Psoas muscle (tissue), 7 donors: ENCODE measurements at regions not wholly inside any gene's neighbourhood (a gene's known extent, or its start where the extent isn't known, plus 50 kb on each side); places are given as distances from the start of the nearest gene placed in this dataset.

ENCODE experiments used
- ATAC-seq, 4 donors: fragments of 200-7000 bp; cut with Tn5 transposase; one replicate each; pipeline ENCODE4 v1.9.1; 2020; ENCODE audit warnings: moderate library complexity in 3 of 4, mild to moderate bottlenecking in 2 of 4
- DNase-seq, 2 donors: peaks; one replicate each; pipeline ENCODE4 v3.0.0-alpha.2; 2020
- H3K27ac ChIP-seq: fragments of 200-600 bp; one replicate; pipeline ENCODE4 v1.8.0; 2022
- H3K27me3 ChIP-seq, 3 donors: fragments of 200-600 bp in 1 of 3; one replicate each; pipeline versions ENCODE4 v1.6.1 to v1.8.0; 2013 to 2022; ENCODE audit warnings: low read length in 2 of 3, mild to moderate bottlenecking in 2 of 3, moderate library complexity in 1 of 3; ENCODE audit not compliant: insufficient read depth in 3 of 3
- H3K36me3 ChIP-seq, 2 donors: fragments of 200-600 bp in 1 of 2; one replicate each; pipeline versions ENCODE4 v1.6.1 to v1.8.0; 2013 to 2022; ENCODE audit warnings: low read depth in 1 of 2, mild to moderate bottlenecking in 1 of 2, moderate library complexity in 1 of 2; ENCODE audit not compliant: insufficient read depth in 1 of 2
- H3K4me1 ChIP-seq: fragments of 200-600 bp; one replicate; pipeline ENCODE4 v1.8.0; 2022
- H3K4me3 ChIP-seq: fragments of 200-600 bp; one replicate; pipeline ENCODE4 v1.8.0; 2022; ENCODE audit warnings: mild to moderate bottlenecking
- H3K9me3 ChIP-seq: fragments of 200-600 bp; one replicate; pipeline ENCODE4 v1.8.0; 2022
- WGBS, 3 donors: extraction: QIAGEN DNeasy Blood & Tissue Kit; methylation state at CpG; one replicate each; pipeline versions ENCODE4 v1.1.6 to v1.1.7; 2013; 5-methylcytosine and 5-hydroxymethylcytosine counted together
- intact Hi-C, 2 donors: fragments of 100-400 bp; cut with DNase I; formaldehyde crosslinking; loops; one replicate each; pipeline versions ENCODE4 v1.11.0 to v1.14.2; 2022
- TF ChIP-seq, protein P1 (sequence below): fragments of 200-600 bp; IDR thresholded peaks from one replicate; pipeline ENCODE4 v1.8.0; 2022; ENCODE audit warnings: antibody characterized with exemption
- donor health status: healthy with polysubstance abuse.
- donor health status: DM: no; HTN: no; CAD: no; lungs with moderate emphysema.
- donor health status: Bipolar disorder and iron deficiency.
- donor health status: healthy.
- donor health status: DM: yes; HTN: yes; CAD: no.
- donor health status: DM: no; HTN: no; CAD: no.
- donor health status: DM: yes; HTN: yes; CAD: no.

DNA sequence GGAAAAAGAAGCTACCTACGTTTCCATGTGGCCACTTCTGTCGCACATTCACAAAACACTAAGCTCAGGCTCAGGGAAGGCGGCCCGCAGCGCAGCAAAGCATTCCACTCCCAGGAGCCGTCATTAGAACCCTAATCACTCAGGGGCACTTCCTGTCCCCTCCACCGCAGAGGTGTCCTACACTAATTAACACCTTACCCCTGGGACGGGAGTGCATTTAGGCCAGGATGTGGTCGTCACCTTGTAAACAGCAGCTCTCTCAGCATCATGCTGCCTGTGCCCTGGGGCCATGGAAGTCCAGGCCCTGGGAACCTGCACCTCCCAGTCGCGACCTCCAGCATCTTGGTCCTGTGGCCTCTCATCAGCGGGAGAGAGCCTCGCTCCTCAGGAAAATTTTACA lies 359.8 kb upstream of the SALL3 start:
- Histone ChIP-seq H3K27ac (no peak overlapping the region), H3K9me3 (peaks cover 8% of the 10 kb centered on the region), H3K4me3 (no peak overlapping the region), H3K4me1 (no peaks in the 10 kb centered on the region), H3K27me3 (peaks cover 0 to 3% (median 2%) of the 10 kb centered on the region in 3 donors), H3K36me3 (no peaks in the 10 kb centered on the region)
- 40 to 45% (median 40%) methylated on average over 13 of the region's 13 CpGs for WGBS, 3 donors
- DNase-seq (no peak), ATAC-seq (no peak)
- TF ChIP-seq, protein P1, sequence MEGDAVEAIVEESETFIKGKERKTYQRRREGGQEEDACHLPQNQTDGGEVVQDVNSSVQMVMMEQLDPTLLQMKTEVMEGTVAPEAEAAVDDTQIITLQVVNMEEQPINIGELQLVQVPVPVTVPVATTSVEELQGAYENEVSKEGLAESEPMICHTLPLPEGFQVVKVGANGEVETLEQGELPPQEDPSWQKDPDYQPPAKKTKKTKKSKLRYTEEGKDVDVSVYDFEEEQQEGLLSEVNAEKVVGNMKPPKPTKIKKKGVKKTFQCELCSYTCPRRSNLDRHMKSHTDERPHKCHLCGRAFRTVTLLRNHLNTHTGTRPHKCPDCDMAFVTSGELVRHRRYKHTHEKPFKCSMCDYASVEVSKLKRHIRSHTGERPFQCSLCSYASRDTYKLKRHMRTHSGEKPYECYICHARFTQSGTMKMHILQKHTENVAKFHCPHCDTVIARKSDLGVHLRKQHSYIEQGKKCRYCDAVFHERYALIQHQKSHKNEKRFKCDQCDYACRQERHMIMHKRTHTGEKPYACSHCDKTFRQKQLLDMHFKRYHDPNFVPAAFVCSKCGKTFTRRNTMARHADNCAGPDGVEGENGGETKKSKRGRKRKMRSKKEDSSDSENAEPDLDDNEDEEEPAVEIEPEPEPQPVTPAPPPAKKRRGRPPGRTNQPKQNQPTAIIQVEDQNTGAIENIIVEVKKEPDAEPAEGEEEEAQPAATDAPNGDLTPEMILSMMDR: no peak
- intact Hi-C loops: no loop called here

DNA sequence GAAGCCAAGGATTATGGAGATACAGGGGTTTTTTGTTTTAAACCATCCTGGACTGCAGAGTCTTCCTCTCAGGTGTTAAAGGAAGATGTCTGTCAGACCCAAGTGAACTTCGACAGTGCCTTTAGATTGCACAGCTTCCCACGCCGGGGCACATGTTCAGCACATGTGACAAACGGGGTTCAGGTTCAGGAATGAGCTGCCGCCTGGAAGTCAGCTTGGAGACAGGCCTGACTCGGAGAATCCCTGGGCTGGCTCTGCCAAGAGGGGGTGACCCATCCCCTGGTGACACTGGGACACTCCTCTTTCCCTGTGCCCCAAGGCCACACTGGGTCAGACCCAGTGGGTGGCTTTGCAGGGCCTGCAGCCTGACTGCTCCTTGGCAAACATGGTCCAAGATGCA lies 359.3 kb upstream of the SALL3 start:
- Histone ChIP-seq H3K36me3 (no peaks in the 10 kb centered on the region), H3K9me3 (peaks cover 8% of the 10 kb centered on the region), H3K27ac (no peak overlapping the region), H3K27me3 (peaks cover 0 to 3% (median 2%) of the 10 kb centered on the region in 3 donors), H3K4me1 (no peaks in the 10 kb centered on the region), H3K4me3 (no peak overlapping the region)
- ATAC-seq (no peak), DNase-seq (no peak)
- TF ChIP-seq, protein P1: no peak
- 82 to 88% (median 84%) methylated on average over 6 of the region's 6 CpGs for WGBS, 3 donors
- intact Hi-C loops: no loop called here

DNA sequence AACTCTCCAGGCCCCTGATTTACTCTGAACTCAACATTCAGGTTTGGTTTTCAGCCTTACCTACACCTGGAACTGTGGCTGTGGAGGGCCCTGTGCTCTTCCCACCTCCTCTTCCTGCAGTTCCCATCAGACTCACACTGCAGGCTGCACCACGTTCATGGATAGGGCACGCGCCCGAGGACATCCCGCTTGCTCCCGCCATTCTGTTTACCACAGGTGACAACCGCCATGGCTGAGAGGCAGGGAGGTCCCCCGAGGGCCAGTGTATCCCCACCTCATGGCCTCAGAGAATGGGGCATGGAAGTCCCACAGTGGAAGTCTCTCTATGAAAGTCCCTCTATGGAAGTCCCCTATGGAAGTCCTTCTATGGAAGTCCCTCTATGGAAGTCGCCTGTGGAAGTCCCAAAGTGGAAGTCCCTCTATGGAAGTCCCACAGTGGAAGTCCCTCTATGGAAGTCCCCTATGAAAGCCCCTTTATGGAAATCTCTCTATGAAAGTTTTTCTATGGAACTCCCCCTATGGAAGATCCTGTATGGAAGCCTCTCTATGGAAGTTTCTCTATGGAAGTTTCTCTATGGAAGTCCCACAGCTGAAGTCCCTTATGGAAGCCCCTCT lies 358.4 kb upstream of the SALL3 start:
- Histone ChIP-seq H3K4me3 (no peak overlapping the region), H3K27me3 (peaks cover 0 to 3% (median 2%) of the 10 kb centered on the region in 3 donors), H3K9me3 (peaks cover 7% of the 10 kb centered on the region), H3K36me3 (no peaks in the 10 kb centered on the region), H3K27ac (no peak overlapping the region), H3K4me1 (no peaks in the 10 kb centered on the region)
- intact Hi-C loops: no loop called here
- WGBS, 3 donors: 92 to 94% (median 93%) methylated on average over 9 of the region's 9 CpGs
- no peak for DNase-seq
- ATAC-seq: no peak
- TF ChIP-seq, protein P1: no peak

DNA sequence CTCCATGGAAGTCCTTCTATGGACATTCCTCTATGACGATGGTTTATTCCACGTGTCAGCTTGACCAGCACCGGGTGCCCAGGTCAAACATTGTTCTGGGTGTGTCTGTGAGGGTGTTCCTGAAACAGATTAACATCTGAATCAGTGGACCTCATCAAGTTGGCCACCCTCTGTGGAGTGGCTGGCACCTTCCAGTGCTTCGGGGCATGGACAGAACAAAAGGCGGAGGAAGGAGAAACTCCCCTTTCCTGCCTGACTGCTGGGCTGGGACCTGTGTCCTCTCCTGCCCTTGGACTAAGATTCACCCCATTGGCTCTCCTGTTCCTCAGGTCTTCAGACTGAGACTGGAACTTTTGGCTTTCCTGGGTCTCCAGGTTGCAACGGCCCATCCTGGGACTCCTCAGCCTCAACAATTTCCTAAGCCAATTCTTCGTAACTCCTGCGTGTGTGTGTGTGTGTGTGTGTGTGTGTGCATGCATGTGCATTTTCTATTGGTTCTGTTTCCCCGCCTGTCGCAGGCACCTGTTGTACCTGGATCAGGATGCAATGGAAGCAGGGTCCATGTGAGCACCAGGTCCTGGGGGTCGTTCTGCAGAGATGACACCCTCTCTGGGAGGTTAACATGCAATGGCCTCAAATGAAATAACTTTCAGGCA lies 357.2 kb upstream of the SALL3 start:
- no peaks in the 10 kb centered on the region for H3K4me1 ChIP-seq
- no peaks in the 10 kb centered on the region for H3K36me3 ChIP-seq
- DNase-seq (no peak), ATAC-seq (no peak)
- no peaks in the 10 kb centered on the region for H3K9me3 ChIP-seq
- no peak overlapping the region for H3K4me3 ChIP-seq
- WGBS, 3 donors: 76 to 87% (median 79%) methylated on average over 11 of the region's 11 CpGs
- TF ChIP-seq, protein P1: no peak
- H3K27me3 ChIP-seq: peaks cover 0 to 3% (median 2%) of the 10 kb centered on the region in 3 donors
- H3K27ac ChIP-seq: no peak overlapping the region
- intact Hi-C loops: no loop called here
